Left ventricle myocardium inferior (tissue), 1 donor: ENCODE measurements at regions not wholly inside any gene's neighbourhood (a gene's known extent, or its start where the extent isn't known, plus 50 kb on each side); places are given as distances from the start of the nearest gene placed in this dataset.

Source experiments
- DNase-seq: peaks from one replicate; pipeline ENCODE4 v3.0.0-alpha.2; 2020
- H3K27ac ChIP-seq: fragments of 200-600 bp; replicated peaks from 2 replicates; pipeline ENCODE4 v1.8.0; 2021
- H3K27me3 ChIP-seq: fragments of 200-600 bp; 2 replicates; pipeline ENCODE4 v1.8.0; 2021; ENCODE audit warnings: low read depth
- H3K36me3 ChIP-seq: fragments of 200-600 bp; 2 replicates; pipeline ENCODE4 v1.8.0; 2021
- H3K4me1 ChIP-seq: fragments of 200-600 bp; 2 replicates; pipeline ENCODE4 v1.8.0; 2021
- H3K4me3 ChIP-seq: fragments of 200-600 bp; 2 replicates; pipeline ENCODE4 v1.8.0; 2021; ENCODE audit warnings: mild to moderate bottlenecking, moderate library complexity
- H3K9me3 ChIP-seq: fragments of 200-600 bp; replicated peaks from 2 replicates; pipeline ENCODE4 v1.8.0; 2021
- CTCF ChIP-seq: fragments of 200-600 bp; IDR thresholded peaks from 2 replicates; pipeline ENCODE4 v1.8.0; 2021; ENCODE audit warnings: antibody characterized with exemption, mild to moderate bottlenecking, borderline replicate concordance
- intact Hi-C: fragments of 100-400 bp; cut with micrococcal nuclease; formaldehyde crosslinking; loops from one replicate; pipeline ENCODE4 v1.11.0; 2022
- donor health status: DM: no; HTN: yes; CAD: no; lungs with severe emphysema.

- no peak for TF ChIP-seq CTCF
- Histone ChIP-seq H3K9me3 (no peaks in the 10 kb centered on the region), H3K27ac (no peak overlapping the region), H3K36me3 (no peaks in the 10 kb centered on the region), H3K4me1 (no peaks in the 10 kb centered on the region), H3K4me3 (no peak overlapping the region), H3K27me3 (peaks cover 30% of the 10 kb centered on the region)
- intact Hi-C loops: loop anchor here (10.0 kb wide), 1 partner anchor 363 kb away; no protein-coding TSS in a partner anchor
- DNase-seq: no peak
Measured at GRCh38 chr3:31137718-31138465, 243.4 kb upstream of the GADL1 start.

- no peak for DNase-seq
- intact Hi-C loops: no loop called here
- H3K4me1 ChIP-seq: no peaks in the 10 kb centered on the region
- no peaks in the 10 kb centered on the region for H3K9me3 ChIP-seq
- H3K27me3 ChIP-seq: peaks cover 30% of the 10 kb centered on the region
- no peak overlapping the region for H3K4me3 ChIP-seq
- H3K36me3 ChIP-seq: no peaks in the 10 kb centered on the region
- TF ChIP-seq CTCF: no peak
- no peak overlapping the region for H3K27ac ChIP-seq
Measured at GRCh38 chr3:31140470-31140869, 246.0 kb upstream of the GADL1 start.

GRCh38 chr3:31142139-31142538 is 247.7 kb upstream of the GADL1 start:
- peaks cover 18% of the 10 kb centered on the region for H3K27me3 ChIP-seq
- no peak overlapping the region for H3K4me3 ChIP-seq
- intact Hi-C loops: no loop called here
- H3K9me3 ChIP-seq: peaks cover 6% of the 10 kb centered on the region
- no peaks in the 10 kb centered on the region for H3K4me1 ChIP-seq
- no peak overlapping the region for H3K27ac ChIP-seq
- no peak for DNase-seq
- no peak for TF ChIP-seq CTCF
- H3K36me3 ChIP-seq: no peaks in the 10 kb centered on the region

GRCh38 chr3:31142543-31142942 is 248.1 kb upstream of the GADL1 start:
- no peak overlapping the region for H3K27ac ChIP-seq
- H3K9me3 ChIP-seq: peaks cover 10% of the 10 kb centered on the region
- intact Hi-C loops: no loop called here
- no peaks in the 10 kb centered on the region for H3K4me1 ChIP-seq
- H3K4me3 ChIP-seq: no peak overlapping the region
- no peaks in the 10 kb centered on the region for H3K36me3 ChIP-seq
- DNase-seq: no peak
- peaks cover 15% of the 10 kb centered on the region for H3K27me3 ChIP-seq
- no peak for TF ChIP-seq CTCF

GRCh38 chr3:31145062-31145461 is 250.6 kb upstream of the GADL1 start:
- intact Hi-C loops: no loop called here
- no peaks in the 10 kb centered on the region for H3K4me1 ChIP-seq
- DNase-seq: no peak
- H3K36me3 ChIP-seq: no peaks in the 10 kb centered on the region
- no peaks in the 10 kb centered on the region for H3K27me3 ChIP-seq
- H3K27ac ChIP-seq: no peak overlapping the region
- no peak for TF ChIP-seq CTCF
- H3K9me3 ChIP-seq: peaks cover 23% of the 10 kb centered on the region
- H3K4me3 ChIP-seq: no peak overlapping the region
